ENCODE measurements at regions not wholly inside any gene's neighbourhood (a gene's known extent, or its start where the extent isn't known, plus 50 kb on each side); places are given as distances from the start of the nearest gene placed in this dataset.

- DNase-seq (ENCODE audit: low spot score), result no peak
These were observed 141.3 kb upstream of the ADAMTS5 start for GRCh38 chr21:27108228-27108627.

- DNase-seq (ENCODE audit: low spot score), result peak; percentile 1
These were observed 138.1 kb upstream of the ADAMTS5 start for GRCh38 chr21:27104846-27105431.

GRCh38 chr21:27103768-27104167 is 136.9 kb upstream of the ADAMTS5 start:
- no peak for DNase-seq (ENCODE audit: low spot score)

GRCh38 chr21:27101523-27101922 is 134.6 kb upstream of the ADAMTS5 start:
- no peak for DNase-seq (ENCODE audit: low spot score)

- DNase-seq (ENCODE audit: low spot score), result no peak
These were observed 127.5 kb upstream of the ADAMTS5 start for GRCh38 chr21:27094184-27094948.

GRCh38 chr21:27086630-27087029 is 119.7 kb upstream of the ADAMTS5 start:
- no peak for DNase-seq (ENCODE audit: low spot score)

- DNase-seq (ENCODE audit: low spot score), result no peak
These were observed 119.3 kb upstream of the ADAMTS5 start for GRCh38 chr21:27086186-27086585.

GRCh38 chr21:27085387-27085786 is 118.5 kb upstream of the ADAMTS5 start:
- no peak for DNase-seq (ENCODE audit: low spot score)

- DNase-seq (ENCODE audit: low spot score), result no peak
These were observed 116.3 kb upstream of the ADAMTS5 start for GRCh38 chr21:27083144-27083543.

GRCh38 chr21:27082431-27083010 is 115.6 kb upstream of the ADAMTS5 start:
- DNase-seq (ENCODE audit: low spot score), result peak; percentile 6

- no peak for DNase-seq (ENCODE audit: low spot score)
These were observed 112.8 kb upstream of the ADAMTS5 start for GRCh38 chr21:27079636-27080240.

- DNase-seq (ENCODE audit: low spot score), result no peak
These were observed 112.0 kb upstream of the ADAMTS5 start for GRCh38 chr21:27078915-27079314.

GRCh38 chr21:27077501-27077900 is 110.6 kb upstream of the ADAMTS5 start:
- DNase-seq (ENCODE audit: low spot score), result no peak

GRCh38 chr21:27076025-27076424 is 109.1 kb upstream of the ADAMTS5 start:
- no peak for DNase-seq (ENCODE audit: low spot score)

GRCh38 chr21:27070861-27071670 is 104.2 kb upstream of the ADAMTS5 start:
- DNase-seq (ENCODE audit: low spot score), result no peak

GRCh38 chr21:27068811-27069210 is 101.9 kb upstream of the ADAMTS5 start:
- no peak for DNase-seq (ENCODE audit: low spot score)

GRCh38 chr21:27067226-27067625 is 100.3 kb upstream of the ADAMTS5 start:
- no peak for DNase-seq (ENCODE audit: low spot score)

- no peak for DNase-seq (ENCODE audit: low spot score)
These were observed 95.6 kb upstream of the ADAMTS5 start for GRCh38 chr21:27062443-27062842.

- no peak for DNase-seq (ENCODE audit: low spot score)
These were observed 94.9 kb upstream of the ADAMTS5 start for GRCh38 chr21:27061770-27062169.

GRCh38 chr21:27060190-27060589 is 93.3 kb upstream of the ADAMTS5 start:
- DNase-seq (ENCODE audit: low spot score), result no peak

- DNase-seq (ENCODE audit: low spot score), result no peak
These were observed 92.1 kb upstream of the ADAMTS5 start for GRCh38 chr21:27058673-27059605.
